HFF-Myc (cell line): ENCODE measurements at regions not wholly inside any gene's neighbourhood (a gene's known extent, or its start where the extent isn't known, plus 50 kb on each side); places are given as distances from the start of the nearest gene placed in this dataset.

Experiments used
- DNase-seq: peaks from one replicate; pipeline ENCODE4 v3.0.0-alpha.2; 2011; ENCODE audit warnings: low read depth; ENCODE audit errors: extremely low read depth
- H3K4me3 ChIP-seq: replicated peaks from 2 replicates; pipeline ENCODE4 v1.5.1; 2011; ENCODE audit warnings: low read depth, mild to moderate bottlenecking, control low read depth, low read length
- TF ChIP-seq, protein P1 (sequence below): IDR thresholded peaks from 2 replicates; pipeline ENCODE4 v1.5.1; 2012; ENCODE audit warnings: mild to moderate bottlenecking, low read depth, low read length, control low read depth; ENCODE audit errors: missing control alignments

- no peak overlapping the region for H3K4me3 ChIP-seq
- no peak for DNase-seq
- TF ChIP-seq, protein P1, sequence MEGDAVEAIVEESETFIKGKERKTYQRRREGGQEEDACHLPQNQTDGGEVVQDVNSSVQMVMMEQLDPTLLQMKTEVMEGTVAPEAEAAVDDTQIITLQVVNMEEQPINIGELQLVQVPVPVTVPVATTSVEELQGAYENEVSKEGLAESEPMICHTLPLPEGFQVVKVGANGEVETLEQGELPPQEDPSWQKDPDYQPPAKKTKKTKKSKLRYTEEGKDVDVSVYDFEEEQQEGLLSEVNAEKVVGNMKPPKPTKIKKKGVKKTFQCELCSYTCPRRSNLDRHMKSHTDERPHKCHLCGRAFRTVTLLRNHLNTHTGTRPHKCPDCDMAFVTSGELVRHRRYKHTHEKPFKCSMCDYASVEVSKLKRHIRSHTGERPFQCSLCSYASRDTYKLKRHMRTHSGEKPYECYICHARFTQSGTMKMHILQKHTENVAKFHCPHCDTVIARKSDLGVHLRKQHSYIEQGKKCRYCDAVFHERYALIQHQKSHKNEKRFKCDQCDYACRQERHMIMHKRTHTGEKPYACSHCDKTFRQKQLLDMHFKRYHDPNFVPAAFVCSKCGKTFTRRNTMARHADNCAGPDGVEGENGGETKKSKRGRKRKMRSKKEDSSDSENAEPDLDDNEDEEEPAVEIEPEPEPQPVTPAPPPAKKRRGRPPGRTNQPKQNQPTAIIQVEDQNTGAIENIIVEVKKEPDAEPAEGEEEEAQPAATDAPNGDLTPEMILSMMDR: peak; percentile 37
Observed at GRCh38 chr4:16450724-16451123, 224.5 kb upstream of the TAPT1 start.

DNA sequence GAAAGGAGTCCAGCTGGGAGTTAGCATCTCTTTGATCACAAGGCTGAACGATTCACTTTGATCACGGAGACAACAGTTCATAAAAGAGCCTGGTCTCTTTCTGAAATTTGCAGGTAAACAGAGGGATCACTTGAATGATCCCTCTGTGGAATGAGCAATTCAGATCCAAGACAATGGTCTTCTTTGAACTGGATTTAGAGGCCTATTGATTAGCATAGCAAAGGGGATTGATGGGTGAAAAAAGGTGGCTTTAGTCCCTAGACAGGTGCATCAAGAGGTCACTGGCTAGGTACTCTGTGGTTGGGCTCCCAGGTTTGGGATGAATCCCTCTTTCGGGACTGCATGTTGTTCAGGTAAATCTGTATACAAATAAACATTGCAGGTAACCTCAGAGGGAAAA, 223.8 kb upstream of the TAPT1 start:
- DNase-seq: no peak
- H3K4me3 ChIP-seq: no peak overlapping the region
- TF ChIP-seq, protein P1: no peak

- H3K4me3 ChIP-seq: no peak overlapping the region
- TF ChIP-seq, protein P1: no peak
- no peak for DNase-seq
Observed at GRCh38 chr4:16449406-16449805, 223.1 kb upstream of the TAPT1 start.

DNA sequence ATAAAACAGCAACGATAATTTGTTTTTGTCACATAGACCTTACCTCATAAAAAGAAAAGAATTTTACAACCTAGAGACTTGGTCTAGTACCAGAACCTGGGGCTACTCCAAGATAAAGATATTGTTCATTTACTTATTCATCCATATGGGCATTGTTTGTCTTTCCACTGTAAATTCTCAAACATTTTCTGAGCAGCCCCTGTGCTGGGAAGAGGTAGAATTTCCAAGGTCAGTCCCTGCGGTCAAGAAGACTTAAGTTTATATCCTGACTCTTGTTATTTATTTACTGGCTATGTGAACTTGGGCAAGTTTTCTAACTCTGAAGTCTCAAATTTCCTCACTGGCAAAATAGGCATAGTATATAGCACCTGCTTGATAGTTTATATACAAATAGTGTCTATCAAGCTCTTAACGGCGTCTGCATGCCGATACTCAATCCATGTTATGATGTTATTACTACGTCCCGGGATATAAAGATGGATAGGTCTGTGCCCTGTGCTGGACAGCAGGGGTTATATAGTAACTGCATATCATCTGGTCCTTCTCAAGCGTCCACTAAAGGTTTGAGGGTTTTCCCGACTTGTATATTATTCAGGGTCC, 222.1 kb upstream of the TAPT1 start:
- DNase-seq: no peak
- TF ChIP-seq, protein P1: no peak
- no peak overlapping the region for H3K4me3 ChIP-seq

GRCh38 chr4:16443504-16444088, 217.3 kb upstream of the TAPT1 start:
- TF ChIP-seq, protein P1: peak; percentile 58
- DNase-seq: peak; percentile 19
- no peak overlapping the region for H3K4me3 ChIP-seq

- H3K4me3 ChIP-seq: no peak overlapping the region
- DNase-seq: no peak
- TF ChIP-seq, protein P1: no peak
Observed at GRCh38 chr4:16442296-16442695, 216.0 kb upstream of the TAPT1 start.

DNA sequence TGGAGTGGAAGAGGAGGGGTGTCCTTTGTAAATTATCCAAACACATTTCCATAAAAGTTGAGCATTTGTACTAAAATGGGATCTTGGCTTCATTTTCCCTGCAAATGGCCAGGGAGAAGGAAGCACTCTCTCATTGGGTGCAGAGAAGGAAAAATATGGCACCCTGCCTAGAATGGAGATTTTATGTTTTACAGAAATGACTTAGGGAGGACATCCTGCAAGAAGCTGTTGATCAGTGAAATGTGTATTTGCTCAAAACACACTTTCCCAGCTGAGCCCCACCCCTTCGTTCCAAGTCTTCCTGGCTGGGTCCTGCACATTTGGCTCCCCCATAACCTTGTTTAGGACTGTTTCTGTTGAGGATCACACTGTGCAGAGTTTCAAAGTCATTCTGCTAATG, 213.5 kb upstream of the TAPT1 start:
- TF ChIP-seq, protein P1: no peak
- H3K4me3 ChIP-seq: no peak overlapping the region
- no peak for DNase-seq
